ENCODE measurements at regions not wholly inside any gene's neighbourhood (a gene's known extent, or its start where the extent isn't known, plus 50 kb on each side); places are given as distances from the start of the nearest gene placed in this dataset.

- no peak for DNase-seq
These were observed 339.8 kb downstream of the PRDM2 start for GRCh38 chr1:14039582-14040430.

DNA sequence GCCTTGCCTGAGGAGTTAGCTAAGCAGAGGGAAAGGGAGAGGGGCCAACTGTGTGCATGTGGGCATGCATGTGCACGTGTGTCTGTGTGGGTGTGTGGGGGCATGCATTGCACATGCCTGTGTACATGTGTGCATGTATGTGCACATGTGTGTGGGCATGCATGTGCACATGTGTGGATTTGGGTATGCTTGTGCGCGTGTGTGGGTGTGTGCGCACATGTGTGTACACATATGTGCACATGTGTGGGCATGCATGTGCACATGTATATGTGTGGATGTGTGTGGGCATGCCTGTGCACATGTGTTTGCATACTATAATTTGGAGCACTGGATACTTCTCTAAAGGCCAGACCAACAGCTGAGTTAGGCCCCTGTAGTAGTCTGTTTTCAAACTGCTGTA lies 350.0 kb downstream of the PRDM2 start:
- DNase-seq: no peak

DNA sequence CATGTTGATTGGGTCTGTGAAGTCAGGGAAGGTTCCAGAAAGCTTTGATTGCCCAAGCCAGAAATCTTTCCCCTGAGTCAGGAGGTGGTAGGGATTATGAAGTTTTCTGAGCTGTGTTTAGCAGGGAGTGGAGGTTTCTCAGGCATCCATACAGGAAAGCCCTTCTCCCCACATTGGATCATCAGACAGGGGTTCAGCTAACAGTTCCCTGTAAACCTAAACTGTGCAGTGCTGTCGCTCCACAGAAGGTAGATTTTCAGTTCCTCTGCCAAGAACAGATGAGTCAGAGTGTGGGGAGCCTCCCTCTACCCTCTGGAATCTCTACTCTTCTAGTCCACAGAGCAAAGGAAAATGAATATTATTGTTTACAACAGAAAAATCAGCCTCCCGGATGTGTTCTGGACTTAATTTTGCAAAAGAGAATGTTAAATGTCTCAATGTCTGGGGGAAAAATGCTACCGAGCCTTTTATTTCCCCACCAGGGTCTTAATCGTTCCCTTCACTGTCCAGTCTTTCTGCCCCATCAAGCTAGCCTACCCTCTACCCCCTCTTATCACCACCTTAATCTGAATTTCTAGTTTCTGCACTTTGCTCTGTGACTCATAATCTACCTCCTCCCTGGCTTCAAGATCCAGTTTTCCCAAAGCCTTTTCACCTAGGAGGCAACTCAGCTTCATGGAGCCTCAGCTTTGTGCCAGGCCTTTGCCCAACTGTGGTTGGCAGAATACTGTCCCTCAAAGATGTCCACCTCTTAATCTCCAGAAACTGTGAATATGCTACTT lies 355.6 kb downstream of the PRDM2 start:
- no peak for DNase-seq

DNA sequence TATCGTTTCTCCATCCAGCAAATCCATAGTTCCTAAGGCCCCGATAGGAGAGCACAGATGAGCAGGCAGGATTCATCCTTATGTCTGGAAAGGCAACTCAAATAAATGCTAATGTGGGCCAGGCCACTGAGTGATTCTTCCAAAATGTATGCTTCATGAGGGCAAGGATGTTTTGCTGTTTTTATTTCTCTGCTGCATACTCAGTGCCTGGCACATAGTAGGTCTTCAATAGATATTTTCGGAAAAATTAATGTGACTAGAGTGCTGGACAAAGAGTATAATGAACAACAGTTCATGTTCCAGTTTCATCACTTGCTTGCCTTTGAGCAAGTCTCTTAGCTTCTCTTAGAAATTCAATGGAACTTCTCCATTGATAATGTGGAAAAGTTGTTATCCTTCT lies 357.7 kb downstream of the PRDM2 start:
- DNase-seq: no peak

DNA sequence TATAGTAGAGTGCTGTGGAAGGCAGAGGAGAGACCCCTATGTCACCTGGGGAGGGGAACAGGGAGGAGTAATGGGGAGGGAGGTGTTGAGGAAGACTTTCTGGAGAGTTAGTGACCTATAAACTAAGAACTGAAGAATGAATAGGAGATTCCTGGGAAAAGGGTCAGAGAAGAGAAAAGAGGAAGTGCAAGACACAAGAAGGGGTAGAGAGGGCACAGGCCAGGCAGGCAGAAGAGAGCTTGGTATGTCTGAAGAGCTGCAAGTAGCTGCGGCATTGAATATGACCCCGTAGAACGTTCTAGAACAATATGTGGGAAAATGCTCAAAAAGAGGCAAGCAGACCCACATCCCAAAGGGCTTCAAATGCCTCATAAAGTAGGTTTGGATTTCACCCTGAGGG lies 361.2 kb downstream of the PRDM2 start:
- no peak for DNase-seq

DNA sequence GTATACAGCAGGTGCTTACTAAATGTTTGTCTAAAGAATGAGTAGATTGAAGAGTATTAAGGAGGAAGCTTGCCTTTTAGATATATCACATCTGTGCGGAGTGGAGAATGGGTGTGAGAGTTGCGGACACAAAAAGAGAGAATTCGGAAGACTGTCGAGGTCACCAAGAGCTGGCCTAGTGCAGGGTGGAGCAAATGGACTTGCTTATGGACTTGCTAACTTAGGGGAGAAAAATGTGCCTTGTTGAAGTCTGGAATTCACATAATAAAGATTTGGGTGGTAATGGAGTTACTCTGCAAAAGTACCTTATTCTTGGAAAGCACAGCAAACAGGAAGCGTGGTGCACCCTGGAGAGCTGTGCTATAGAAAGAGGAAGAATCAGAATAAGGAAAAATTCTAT lies 361.7 kb downstream of the PRDM2 start:
- DNase-seq: no peak

DNA sequence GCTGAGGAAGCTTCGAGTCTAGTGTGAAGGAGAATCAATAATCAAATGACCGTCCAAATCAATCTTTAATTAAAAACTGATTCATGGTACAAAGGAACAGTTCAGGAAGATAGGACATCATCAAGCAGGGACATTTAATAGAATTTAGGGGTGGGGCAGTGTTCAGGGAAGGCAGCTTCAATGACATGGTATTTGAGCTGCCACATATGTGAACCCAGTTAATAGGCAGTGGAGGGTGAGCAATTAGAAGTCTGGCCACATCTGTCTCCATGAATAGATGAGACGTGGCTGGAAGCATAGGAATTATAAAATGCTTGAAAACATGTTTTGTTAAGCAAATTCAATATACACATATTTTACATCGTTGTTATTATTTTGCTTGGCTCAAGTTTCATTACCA lies 362.7 kb downstream of the PRDM2 start:
- no peak for DNase-seq

- DNase-seq: no peak
These were observed 364.9 kb downstream of the PRDM2 start for GRCh38 chr1:14064649-14065442.

DNA sequence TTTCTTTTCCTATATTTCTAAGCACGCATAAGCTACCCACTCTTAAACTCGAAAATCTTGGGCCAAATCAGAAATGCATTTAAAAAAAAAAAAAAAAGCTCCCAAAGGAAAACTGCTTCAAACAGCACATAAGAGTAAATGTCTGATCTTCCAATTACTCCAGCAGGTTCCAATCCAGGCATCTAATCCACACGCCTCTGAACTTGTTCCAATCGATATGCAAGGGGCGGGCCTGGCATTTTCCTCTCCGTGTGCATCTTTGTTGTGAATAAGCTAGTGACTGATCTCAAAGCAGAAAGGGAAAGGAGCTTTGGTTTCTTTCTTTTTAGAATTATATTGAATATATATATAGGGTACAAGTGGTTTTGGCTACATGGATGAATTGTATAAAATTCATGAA lies 365.5 kb downstream of the PRDM2 start:
- DNase-seq: no peak

- DNase-seq: no peak
These were observed 367.0 kb downstream of the PRDM2 start for GRCh38 chr1:14067036-14067435.

DNA sequence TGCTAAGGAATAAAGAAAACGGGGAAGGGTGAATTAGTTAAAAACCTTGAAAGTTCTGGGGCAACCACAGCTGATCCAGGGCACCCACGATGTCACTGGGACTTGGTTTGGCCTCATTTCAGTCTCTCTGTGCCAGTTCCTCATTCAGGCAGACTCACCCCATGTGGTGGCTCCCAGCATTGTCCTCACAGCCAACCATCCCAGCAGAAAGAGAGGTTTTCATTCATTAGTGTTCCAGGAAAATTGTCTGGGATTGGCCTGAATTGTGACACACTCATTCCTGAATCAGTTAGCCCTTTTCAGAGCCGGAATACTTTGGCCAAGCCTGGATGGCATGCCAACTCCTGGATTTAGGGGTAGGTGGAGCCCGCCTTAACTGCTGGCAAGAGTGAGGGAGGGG lies 367.7 kb downstream of the PRDM2 start:
- no peak for DNase-seq

- no peak for DNase-seq
These were observed 371.6 kb downstream of the PRDM2 start for GRCh38 chr1:14071581-14071980.

GRCh38 chr1:14080653-14081052 lies 380.7 kb downstream of the PRDM2 start:
- DNase-seq: no peak

DNA sequence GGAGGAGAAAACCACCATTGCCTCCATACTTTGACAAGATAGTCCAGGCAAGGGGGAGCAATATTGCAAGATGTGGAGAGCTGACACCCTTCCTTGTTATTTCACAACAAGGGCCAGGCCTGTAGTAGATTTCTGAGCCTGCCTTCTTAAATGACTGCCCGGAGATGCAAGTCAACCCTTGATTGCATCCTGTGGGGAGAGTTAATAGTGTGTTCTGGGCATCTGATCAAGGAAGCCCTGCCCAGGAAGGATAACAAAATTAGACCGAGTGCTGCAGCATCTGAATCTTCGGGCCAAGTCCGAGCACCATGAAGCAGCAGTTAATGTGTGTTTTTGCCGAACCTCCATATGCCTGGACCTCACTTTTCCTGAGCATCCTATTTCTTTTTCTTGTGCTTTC lies 382.3 kb downstream of the PRDM2 start:
- DNase-seq: no peak

DNA sequence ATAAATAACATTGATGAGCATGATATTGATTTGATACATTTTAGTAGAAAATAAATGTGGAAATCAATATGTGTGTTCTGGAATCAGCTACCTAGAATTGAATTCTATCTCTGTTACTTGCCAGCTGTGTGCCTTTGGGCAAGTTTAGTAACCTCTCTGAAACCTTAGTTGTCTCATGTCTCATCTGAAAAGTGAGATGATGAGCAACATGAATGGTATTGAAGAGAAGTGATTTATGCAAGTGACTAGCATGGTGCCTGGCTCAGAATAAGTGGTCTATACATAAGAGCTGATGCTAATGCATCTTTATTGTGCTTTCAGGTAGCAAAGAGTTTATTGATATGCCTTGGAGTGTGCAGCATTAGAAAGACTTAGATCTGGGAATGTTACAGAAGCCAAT lies 383.3 kb downstream of the PRDM2 start:
- DNase-seq: no peak

- DNase-seq: no peak
These were observed 383.7 kb downstream of the PRDM2 start for GRCh38 chr1:14083706-14084105.

DNA sequence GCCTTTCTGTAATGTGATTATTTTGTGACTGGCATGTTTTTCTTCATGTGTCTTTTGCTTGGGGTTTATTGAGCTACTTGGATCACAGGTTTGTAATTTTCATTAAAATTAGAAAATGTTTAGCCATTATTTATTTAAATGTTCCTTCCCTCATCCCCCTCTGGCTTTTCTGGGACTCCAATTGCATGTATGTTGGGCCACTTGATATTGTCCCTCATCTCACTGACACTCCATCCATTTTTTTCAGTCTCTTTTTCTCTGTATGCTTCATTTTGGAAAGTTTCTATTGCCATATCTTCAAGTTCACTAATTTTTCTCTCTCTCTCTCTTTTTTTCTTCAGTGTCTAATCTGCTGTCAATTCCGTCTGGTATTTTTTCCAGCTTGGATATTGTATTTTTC lies 390.1 kb downstream of the PRDM2 start:
- DNase-seq: no peak

GRCh38 chr1:14090531-14090930 lies 390.5 kb downstream of the PRDM2 start:
- no peak for DNase-seq

GRCh38 chr1:14094611-14095400 lies 394.8 kb downstream of the PRDM2 start:
- peak; percentile 70 for DNase-seq

DNA sequence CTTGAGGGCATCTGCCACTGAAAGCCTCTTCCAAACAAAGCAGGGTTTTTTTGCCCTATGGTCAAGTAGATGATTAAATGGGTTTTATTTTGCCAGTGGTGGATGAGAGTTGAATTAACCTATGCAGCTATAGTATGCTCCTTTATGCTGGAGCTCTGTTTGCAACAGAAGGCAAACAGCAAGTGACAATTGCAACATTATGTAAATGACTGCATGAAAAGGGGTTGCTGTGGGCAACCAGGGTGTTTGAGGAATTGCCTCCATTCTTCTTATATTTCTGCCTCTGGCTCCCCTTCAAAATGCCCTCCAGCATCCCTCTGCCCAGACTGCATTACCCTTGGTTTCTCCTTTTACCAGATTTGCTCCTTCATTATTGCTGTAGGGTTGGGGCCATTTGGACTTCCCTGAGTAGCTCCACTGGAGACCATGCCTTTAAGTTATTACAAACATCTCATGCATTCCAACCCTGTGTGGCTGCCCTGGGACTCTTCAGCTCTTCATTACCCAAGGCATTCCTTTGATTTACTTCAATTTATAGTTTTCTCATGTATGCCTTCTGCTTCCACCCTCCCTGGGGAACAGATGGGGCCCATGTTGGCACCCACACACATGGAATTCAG lies 398.4 kb downstream of the PRDM2 start:
- no peak for DNase-seq

DNA sequence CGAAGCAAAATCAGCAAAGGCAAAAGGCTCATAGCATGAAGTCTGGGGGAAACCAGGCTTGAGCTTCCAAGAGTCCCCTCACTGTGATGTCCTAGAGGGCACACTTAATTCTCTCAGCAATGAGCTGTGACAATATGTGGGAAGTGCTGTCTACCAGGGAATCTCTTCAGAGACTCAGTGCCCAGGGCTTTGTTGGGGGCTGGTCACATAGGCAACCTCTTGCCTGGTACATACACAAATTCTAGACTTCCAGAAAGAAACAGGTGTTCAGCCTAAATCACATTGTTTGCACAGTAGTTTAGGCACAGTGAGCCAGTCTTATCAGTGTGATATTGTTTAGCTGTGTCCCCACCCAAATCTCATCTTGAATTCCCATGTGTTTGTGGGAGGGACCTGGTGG lies 400.5 kb downstream of the PRDM2 start:
- no peak for DNase-seq

Measured in renal pelvis (tissue), 1 donor.